GM04504 (cell line): ENCODE measurements at regions not wholly inside any gene's neighbourhood (a gene's known extent, or its start where the extent isn't known, plus 50 kb on each side); places are given as distances from the start of the nearest gene placed in this dataset.
"Not testable (repeated sequence)": the region's sequence is repeated elsewhere in the genome, so short reads cannot be mapped to it uniquely, and the experiment has no call there.

Experiments
- DNase-seq: peaks from one replicate; pipeline ENCODE4 v3.0.0-alpha.2; 2012; ENCODE audit warnings: low read depth

DNA sequence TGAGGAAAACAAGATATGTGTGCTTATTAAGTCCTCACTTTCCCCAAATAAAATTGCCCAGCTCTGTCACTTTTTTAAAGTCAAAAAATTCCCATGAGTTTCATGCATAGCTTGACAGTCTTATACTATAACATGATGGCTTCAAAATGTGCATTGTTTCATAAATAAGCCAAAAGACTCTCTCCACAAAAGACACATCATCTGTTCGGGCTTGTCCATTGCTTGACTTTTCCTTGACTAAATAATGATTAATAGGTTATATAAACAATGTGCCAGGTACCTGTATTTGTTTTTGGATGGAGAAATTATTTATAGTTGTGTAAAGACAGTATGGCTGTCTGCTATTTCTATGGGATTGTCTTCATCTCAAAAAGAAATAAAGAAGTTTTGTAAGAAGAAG, 329.2 kb upstream of the KLF3 start:
- DNase-seq: no peak

DNA sequence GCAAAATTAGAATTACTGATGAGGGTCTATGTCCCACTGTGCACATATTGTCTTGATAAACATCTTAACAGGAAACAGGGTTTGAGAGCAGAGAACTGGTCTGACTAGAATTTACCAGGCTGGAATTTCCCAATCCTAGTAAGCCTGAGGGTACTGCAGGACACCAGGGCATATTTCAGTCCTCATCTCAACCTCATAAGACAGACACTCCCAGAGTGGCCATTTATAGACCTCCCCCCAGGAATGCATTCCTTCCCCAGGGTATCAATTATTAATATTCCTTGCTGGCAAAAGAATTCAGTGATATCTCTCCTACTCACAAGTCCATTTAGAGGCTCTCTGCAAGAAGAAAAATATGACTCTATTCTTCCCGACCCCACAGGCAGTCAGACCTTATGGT, 325.1 kb upstream of the KLF3 start:
- not testable (repeated sequence) for DNase-seq

DNA sequence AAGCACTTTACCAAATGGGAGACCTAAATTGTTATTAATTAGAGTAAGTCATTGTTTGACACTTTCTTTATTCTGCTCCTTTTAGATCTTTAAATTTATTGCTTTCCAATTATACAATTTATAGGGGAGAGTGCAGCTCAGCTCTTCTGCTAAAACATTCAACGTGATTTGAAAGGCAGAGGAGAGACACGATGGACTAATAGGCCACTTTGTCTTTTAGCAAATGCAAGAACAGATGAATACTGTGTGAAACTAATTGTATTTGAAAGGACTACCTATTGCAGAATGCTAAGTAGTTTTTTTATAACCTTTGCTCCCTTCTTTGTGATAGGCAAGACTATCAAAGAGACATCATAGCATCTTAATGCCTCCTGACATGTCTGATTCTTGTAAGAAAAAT, 320.4 kb upstream of the KLF3 start:
- no peak for DNase-seq

DNA sequence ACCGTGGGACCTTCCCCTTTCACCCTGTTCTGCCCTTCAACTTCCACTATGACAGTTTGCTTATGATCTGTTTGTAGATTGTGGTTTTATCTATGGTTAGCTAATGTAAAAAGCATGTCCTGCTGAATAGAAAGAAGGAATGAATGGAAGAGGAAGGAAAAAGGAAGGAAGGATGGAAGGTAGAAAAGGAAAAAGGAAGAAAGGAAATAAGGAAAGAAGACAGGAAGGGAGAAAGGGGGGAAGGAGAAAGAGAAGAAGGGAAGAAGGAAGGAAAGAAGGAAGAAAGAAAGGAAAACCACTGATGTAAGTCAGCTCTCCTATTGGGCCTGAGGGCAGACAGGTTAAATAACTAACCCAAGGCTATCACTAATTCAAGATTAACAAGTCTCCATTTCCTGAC, 319.1 kb upstream of the KLF3 start:
- no peak for DNase-seq

DNA sequence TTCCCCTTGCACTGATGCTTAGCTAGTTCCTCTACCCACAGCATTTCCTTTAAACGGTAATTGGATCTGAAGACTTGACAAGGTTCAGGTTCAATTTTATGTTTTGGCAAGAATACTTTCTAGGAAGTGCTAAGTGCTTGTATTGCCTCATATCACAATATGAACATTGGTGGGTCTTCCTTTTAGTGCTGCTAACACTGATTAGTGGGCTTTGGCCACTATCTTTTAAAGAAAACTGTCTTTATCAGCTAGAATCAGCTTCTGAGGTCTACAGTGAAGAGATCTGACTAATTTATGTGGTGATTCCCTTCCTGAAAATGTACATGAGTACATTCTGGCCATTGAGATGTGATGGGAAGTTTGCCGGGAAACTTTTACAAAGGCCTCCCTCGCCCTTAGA, 316.7 kb upstream of the KLF3 start:
- no peak for DNase-seq

DNA sequence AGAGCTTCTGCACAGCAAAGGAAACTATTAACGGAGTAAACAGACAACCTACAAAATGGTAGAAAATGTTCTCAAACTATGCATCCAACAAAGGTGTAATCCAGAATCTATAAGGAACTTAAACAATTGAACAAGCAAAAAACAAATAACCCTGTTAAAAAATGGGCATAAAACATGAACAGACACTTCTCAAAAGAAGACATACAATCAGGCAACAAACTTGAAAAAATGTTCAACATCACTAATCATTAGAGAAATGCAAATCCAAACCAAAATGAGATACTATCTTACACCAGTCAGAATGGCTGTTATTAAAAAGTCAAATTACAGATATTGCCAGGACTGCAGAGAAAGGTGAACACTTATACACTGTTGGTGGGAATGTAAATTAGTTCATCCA, 309.6 kb upstream of the KLF3 start:
- DNase-seq: no peak

DNA sequence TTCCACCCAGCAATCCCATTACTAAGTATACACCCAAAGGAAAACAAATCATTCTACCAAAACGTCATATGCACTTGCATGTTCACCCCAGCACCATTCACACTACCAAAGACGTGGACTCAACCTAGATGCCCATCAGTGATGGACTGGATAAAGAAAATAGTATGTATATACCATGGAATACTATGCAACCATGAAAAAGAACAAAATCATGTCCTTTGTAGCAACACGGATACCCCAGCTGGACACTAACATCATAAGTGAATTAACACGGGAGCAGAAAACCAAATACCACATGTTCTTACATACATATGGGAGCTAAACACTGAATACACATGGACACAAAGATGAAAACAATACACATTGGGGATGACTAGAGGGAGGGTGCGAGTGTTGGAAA, 309.1 kb upstream of the KLF3 start:
- DNase-seq: no peak

DNA sequence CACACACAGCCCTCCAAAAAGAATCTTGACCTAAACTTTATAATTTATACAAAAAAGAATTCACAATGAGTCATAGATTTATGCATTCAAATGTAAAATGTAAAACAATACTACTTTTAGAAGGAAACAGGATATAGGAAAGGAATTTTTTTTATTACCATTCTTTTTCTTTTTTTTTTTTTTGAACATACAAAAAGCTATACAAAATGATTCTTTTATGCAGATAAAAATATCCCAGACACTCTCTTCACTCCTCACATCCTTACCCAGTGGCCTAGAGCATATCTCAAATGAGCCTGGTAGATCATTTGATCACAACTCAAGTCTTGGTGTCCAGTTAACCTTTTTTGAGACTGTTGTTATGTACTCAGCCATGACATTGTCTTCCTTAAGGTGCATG, 307.3 kb upstream of the KLF3 start:
- DNase-seq: no peak

DNA sequence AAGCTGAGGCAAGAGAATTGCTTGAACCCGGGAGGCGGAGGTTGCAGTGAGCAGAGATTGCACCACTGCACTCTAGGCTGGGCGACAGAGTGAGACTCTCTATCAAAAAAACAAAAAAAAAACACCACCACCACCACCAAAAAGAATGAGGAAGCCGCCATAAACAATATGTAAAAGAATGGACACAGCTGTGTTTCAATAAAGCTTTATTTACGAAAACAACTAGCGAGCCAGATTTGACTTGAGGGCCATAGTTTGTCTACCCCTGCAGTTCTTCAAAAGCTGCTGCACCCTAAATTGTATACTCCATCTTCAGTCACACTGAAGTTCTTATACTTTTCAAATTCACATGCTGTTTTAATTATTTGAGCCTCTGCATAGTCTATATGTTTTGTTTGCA, 306.5 kb upstream of the KLF3 start:
- no peak for DNase-seq

DNA sequence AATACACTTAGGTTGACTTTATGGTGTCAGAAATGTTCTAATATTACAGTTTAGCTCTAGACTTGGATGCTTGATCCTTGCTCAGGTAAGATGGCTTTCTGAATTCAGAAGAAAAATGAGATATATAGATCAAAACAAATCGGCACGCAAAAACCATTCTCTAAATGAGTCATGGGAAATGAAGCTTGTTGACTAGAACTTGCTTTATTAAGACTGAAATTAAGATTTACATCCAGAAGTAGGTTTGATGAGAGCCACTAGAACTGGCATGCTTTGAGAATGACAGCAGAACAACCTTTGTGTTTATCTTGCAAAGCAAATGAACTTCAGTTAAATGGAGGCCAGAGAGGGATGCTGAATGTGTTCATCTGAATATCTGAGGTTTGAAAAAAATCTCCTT, 304.9 kb upstream of the KLF3 start:
- no peak for DNase-seq

DNA sequence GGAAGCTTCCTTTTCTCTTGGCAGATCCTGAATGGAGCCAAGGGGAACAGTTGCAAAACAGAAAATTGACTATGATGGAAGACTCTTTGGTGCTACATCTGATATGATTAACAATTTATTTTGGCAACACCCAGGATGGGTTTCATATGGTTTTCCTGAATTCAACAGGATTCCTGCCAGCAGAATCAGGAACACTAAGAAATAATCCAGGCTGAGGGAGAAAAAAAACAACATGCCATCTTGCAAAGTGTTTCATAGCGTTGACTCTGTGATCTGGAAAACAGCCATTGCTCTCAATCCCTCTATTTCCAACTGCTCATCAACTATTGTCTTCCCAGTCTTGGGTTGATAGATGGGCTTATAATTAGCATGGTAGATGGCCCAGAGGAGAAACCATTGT, 303.8 kb upstream of the KLF3 start:
- DNase-seq: no peak

DNA sequence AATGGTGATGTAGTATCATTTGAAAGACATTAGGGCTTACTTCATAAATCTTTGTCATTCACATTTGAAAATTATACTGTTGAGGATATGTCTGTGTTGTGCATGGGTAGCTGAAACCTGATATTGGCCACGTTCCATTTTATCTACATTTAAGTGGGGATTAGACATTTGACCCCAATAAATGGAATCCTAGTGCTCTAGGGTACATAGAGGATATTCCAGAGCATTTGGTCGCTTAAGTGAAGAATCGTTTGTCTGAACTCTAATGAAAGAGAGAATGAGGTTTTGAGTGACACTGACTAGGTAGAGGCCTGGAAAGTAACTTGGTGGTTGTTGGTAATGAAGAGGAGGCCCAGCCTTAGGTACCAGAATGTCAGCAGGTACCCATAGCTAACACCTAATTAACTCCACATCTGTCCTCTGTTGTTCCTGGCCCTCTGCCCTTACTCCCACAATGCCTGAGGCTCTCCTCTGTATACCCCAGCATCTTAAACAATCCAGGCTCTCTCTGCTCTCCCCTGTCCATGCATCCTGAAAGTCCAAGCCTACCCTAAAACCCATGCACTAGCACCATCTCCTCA, 299.5 kb upstream of the KLF3 start:
- DNase-seq: no peak

DNA sequence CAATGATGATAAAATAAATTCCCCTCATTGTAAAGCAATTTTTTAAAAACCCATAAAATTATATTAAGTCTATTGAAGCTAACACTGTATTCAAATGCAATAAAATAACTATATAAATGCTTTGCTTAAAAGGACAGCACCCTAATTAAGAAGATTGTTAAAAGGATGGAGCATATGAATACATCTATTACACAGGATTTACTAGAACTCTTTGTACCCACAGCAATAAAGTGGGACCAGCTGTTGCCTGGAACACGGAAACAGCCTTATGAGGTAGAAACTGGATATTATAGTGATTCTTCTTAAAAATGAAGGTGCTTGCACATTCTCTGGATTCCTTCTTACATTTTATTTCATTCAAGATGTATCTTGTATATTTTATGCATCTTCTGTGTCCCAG, 298.7 kb upstream of the KLF3 start:
- no peak for DNase-seq

DNA sequence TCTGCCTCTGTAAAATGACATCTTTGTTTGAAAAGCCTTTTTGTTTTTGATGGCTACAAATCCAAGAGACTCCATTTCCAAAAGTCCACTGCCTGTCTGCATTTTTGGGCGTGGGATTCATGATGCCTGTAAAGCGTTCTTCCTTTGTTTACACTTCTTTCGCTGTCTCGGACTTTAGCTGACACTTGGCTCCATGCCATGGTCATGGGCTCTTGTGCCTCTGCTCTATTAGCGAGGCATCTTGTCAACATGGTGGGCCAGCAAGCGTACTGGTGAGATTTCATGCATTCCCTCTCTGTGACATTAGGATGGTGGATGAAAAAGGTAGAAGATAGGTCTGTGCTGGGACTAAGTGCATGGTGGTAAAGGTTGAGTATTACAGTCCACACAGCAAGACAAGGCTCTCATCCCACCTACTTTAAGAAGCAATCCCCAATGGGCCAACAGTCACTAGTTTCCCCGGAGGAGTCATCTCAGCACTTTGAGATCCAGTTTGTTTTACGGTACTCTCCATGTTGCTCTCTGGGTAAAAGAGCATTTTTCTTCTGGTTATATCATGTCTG, 298.2 kb upstream of the KLF3 start:
- DNase-seq: no peak

DNA sequence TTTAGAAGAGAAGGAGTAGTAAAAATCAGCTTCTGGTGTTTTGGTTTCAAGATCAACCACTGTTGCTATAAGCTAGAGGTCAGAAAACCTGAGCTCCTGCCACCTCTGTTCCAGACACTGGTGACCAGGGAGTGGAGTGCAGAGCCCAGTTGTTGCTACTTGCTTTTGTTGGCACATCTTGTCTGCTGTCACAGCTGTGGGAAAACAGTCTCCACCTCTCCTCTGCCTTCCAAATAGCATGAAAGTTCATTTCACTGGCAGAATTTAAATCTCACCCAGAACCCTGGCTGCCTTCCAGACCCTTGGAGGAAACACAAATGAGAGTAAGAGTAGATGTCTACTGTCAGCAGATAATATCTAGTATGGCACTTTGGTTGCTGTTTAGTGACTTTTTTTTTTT, 297.5 kb upstream of the KLF3 start:
- DNase-seq: no peak

DNA sequence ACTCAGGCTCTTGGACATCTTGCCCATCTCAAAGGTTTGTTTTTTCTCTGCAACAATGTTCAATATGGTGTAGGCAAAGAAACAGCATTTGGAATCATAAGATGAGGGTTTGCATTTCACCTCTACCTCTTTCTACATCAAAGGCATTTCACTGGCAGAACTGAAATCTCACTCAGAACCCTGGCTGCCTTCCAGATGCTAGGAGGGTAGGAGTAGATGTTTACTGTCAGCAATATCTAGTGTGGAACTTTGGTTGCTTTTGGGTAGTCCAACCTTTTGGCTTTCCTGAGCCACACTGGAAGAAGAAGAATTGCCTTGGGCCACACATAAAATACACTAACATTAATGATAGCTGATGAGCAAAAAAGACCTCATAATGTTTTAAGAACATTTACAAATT, 297.0 kb upstream of the KLF3 start:
- no peak for DNase-seq

DNA sequence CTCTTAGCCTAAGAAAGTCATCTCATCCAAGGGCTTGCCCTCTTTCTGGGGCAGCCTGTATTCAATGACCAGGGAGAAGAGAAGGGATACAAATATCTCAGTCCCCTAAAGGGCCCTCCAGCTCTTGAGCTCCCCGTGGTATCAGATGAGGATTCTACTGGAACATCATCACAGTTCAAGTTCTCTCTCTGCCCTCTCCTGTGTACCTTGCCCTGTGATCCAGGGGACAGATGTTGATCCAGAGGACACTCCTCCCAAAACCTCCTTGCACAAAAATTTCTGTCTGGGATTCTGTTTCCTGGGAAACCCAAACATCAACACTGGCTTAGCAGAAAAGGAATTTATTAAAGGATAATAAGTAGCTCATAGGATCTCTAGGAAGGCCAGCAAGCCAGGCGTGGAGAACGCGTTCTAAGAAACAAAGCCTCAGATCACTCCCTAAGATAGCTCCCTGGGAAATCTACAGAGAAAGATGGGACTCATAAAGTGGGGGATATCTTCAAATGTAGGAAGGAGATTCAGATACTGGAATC, 296.3 kb upstream of the KLF3 start:
- no peak for DNase-seq

DNA sequence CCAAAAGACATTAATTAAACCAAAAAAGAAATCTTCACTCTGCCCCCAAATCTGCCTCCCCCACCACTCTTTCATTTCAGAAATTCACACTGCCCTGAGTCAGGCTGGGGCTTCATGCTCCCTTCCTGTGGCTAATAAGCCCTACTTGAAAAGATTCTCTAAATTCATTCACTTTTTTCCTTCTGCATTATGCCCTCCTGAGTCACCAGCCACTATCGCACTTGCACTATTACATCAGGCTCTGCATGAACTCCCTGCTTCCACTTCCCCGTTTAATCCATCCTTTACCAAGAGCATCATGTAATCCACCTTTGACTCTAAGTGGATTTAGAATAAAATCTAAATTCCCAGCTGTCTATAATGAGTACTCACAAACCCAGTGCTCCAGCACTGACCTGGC, 295.4 kb upstream of the KLF3 start:
- no peak for DNase-seq

DNA sequence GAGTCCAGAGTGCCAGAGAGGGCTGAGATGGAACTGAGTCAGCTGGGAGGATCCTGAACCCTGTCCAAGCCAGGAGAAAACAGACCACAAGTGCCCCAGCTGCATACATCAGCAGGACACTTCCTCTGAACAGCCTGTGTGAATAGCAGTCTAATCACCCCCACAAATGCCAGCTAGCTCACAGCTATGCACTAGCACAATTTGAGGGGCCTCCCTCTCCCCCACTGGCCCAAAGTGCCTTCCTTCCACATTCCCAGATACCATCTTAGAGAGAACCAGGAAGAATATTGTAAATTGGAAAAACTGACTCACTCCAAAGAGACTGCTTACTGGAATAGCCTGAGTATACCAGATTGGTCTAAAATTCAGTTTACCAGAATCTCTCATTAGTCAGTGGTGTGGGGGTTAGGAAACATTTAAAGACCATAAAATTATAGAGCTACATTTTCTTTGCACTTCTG, 292.6 kb upstream of the KLF3 start:
- DNase-seq: peak; percentile 35

DNA sequence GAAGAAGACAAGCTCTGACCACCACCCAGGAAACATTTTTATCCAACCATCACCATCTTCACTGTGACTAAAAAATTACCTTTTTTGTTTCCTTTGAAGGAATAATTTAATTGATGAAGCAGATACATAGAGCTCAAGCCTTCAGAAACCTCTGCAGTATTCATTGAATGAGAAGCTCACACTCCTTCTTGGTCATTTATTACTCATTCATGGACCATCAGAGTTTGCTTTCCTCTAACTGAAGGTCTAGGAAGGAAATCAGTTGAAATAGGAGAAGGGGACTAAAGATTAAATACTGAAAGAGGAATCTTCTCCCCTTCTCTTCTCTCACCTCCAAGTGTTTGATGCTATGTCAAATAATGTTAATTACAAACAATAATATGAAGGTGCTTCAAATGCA, 290.6 kb upstream of the KLF3 start:
- DNase-seq: no peak

DNA sequence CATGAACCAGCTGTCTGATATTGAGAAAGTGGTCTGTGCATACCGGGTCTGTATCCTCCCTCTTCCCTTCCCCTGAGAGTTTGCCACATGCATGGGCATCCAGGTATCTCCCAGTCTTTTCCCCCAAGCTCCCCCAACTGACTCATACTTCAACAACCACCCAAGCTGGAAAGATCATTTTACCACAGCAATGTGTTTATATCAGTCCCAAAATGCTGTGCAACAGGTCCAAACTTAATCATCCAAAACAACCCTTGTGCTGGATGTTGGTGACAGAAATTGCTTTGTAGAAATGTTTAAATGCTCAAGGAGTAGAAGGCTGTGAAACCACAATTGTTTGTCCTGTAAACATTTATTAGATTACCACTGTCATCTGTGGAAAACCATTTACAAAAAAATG, 286.8 kb upstream of the KLF3 start:
- no peak for DNase-seq

DNA sequence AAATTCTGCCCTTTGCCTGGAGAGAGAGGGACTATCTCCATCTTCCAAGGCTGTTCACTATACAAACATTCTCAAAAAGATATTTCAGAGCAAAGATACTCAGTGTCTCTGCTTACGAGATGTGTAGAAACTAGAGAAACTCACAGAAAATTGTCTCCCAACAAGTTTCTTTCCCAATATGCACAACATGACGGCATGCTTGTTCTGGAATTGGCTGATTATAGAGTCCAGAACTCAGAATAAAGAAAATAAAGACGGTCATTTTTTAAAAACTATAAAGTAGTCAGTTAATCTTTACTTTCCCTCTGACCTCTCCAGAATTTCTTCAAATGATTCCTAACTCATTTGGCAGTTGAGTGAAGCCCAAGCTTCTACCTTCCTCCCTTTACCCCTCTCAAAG, 285.5 kb upstream of the KLF3 start:
- no peak for DNase-seq

DNA sequence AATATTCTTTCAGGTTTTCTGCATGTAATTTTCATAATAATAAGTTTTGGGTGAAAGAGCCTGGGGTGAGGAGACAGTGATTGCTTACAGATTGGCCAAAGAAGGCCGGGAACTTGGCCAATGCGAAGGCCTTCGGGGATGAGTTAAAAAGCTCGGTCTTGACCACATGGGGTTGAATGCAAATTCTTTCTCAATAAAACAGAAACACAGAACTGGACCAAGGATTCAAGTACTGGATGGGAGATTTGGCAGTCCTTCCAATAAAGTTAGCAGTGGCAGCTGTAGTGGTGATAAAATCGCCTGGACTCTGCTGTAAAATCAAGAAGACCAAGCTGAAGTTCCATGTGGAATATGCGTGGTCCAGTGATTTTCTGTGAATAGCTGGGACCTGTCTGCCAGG, 282.2 kb upstream of the KLF3 start:
- DNase-seq: peak; percentile 32

DNA sequence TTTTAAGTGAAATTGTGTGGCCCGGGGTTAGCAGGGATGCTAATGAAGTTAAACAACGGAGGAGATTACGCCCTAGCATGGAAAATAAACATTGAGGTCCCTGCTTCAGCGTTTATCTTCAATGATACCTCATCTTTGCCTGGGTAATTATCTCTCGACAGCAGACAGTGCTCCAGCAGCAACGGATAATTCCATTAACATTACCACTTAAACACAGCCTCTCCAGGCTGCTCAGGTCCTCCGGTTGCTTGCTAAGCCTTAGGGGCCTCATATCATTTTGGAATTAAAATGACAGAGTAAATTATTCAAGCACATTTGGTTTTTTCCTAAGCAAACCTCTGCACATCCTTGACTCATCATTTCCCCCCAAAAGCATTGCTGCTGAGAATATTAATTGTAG, 281.5 kb upstream of the KLF3 start:
- DNase-seq: no peak
